Esophagus squamous epithelium (tissue), 5 donors: ENCODE measurements at regions not wholly inside any gene's neighbourhood (a gene's known extent, or its start where the extent isn't known, plus 50 kb on each side); places are given as distances from the start of the nearest gene placed in this dataset.

Experiments used
- DNase-seq: peaks from one replicate; lab custom pipeline; 2025; lab: John Stamatoyannopoulos, UW
- H3K27ac ChIP-seq, 4 donors: fragments of 200-600 bp; sonication (generic); one replicate each; pipeline ENCODE4 v1.5.1; 2016 to 2019; ENCODE audit warnings: mild to moderate bottlenecking in 1 of 4
- H3K27me3 ChIP-seq, 4 donors: fragments of 200-600 bp; sonication (generic); 1 replicate in 3 of 4; 2 replicates in 1 of 4; pipeline versions ENCODE4 v1.5.1 to v1.6.0; 2017 to 2021; ENCODE audit warnings: antibody characterized with exemption in 1 of 4
- H3K36me3 ChIP-seq, 3 donors: fragments of 200-600 bp; sonication (generic); one replicate each; pipeline ENCODE4 v1.5.1; 2016 to 2019
- H3K4me1 ChIP-seq, 3 donors: fragments of 200-600 bp; sonication (generic); one replicate each; pipeline ENCODE4 v1.5.1; 2017 to 2019
- H3K4me3 ChIP-seq, 4 donors: fragments of 200-600 bp; sonication (generic); 1 replicate in 3 of 4; 2 replicates in 1 of 4; pipeline ENCODE4 v1.5.1; 2016 to 2019; ENCODE audit warnings: mild to moderate bottlenecking in 2 of 4, moderate library complexity in 1 of 4
- H3K9me3 ChIP-seq, 3 donors: fragments of 200-600 bp; sonication (generic); one replicate each; pipeline ENCODE4 v1.5.1; 2016 to 2019
- POLR2A ChIP-seq, 4 donors: fragments of 450-650 bp; IDR thresholded peaks; one replicate each; pipeline ENCODE4 v1.6.1; 2017; ENCODE audit warnings: antibody characterized with exemption in 4 of 4, mild to moderate bottlenecking in 4 of 4, moderate library complexity in 3 of 4
- WGBS, 2 donors: methylation state at CpG; one replicate each; pipeline ENCODE4 v1.1.5; 2018; 5-methylcytosine and 5-hydroxymethylcytosine counted together
- intact Hi-C: fragments of 100-400 bp; cut with DNase I; formaldehyde crosslinking; loops from one replicate; pipeline ENCODE4 v1.15.0; 2022
- TF ChIP-seq, protein P1 (sequence below), 6 experiments: fragments of 450-650 bp in 4 of 6; fragments of 200-600 bp in 2 of 6; sonication (generic) in 2 of 6; IDR thresholded peaks; one replicate each; pipeline ENCODE4 v1.5.1; 2016 to 2019; ENCODE audit warnings: antibody characterized with exemption in 6 of 6, mild to moderate bottlenecking in 4 of 6, moderate library complexity in 4 of 6
- donor health status: DM: yes; HTN: yes; CAD: no.

DNA sequence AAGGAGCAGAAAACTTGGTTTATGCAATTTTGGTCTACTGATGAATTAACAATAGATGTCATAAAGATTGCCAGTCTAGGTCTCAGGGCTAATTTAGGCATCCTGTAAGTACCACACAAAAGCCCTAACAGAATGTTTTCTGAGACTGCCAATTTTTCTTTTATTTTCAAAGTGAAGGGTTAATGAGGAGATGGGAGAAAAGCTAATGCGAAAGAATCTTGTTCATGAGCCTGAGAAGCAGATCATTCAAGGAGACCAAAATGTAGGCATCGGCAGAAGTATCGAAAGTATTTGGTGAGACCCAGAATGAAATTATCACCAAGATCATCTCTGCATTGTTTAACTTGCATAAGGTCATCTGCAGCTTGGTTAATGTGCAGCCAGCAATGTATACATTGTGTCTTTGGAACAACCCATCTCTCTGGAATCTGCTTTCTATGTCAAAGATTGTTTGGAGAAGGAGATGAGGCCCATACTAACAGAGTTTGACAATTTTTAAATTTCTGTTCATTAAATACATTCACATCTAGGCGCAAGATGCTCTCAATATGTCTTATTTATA, 163.3 kb upstream of the GLI3 start:
- TF ChIP-seq, protein P1, sequence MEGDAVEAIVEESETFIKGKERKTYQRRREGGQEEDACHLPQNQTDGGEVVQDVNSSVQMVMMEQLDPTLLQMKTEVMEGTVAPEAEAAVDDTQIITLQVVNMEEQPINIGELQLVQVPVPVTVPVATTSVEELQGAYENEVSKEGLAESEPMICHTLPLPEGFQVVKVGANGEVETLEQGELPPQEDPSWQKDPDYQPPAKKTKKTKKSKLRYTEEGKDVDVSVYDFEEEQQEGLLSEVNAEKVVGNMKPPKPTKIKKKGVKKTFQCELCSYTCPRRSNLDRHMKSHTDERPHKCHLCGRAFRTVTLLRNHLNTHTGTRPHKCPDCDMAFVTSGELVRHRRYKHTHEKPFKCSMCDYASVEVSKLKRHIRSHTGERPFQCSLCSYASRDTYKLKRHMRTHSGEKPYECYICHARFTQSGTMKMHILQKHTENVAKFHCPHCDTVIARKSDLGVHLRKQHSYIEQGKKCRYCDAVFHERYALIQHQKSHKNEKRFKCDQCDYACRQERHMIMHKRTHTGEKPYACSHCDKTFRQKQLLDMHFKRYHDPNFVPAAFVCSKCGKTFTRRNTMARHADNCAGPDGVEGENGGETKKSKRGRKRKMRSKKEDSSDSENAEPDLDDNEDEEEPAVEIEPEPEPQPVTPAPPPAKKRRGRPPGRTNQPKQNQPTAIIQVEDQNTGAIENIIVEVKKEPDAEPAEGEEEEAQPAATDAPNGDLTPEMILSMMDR (IDR thresholded peaks at IDR 0.05), result no peak
- TF ChIP-seq POLR2A (IDR thresholded peaks at IDR 0.05), result no peak
- intact Hi-C loops, result no loop called here
- WGBS, 2 donors, result 85 to 92% methylated on average over 4 of the region's 4 CpGs

DNA sequence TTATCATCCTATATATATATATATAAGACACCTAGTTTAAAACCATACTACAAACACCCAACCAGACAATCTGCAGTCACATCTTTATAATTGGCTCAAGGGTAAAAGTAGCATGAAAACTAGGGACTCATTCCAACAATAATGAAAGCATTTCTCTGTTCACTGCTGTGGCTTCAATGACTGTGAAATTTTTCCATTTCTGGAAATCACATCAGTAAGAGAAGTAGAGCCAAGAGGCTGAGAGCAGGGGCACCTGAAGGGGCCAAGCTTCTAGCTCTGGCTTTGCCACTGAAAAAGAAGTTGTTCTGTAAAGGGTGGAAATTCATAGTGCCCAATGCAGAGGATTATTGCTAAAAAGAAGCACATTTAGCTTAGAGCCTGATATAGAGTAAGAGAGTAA, 158.6 kb upstream of the GLI3 start:
- intact Hi-C loops, result no loop called here
- Histone ChIP-seq H3K4me1 (no peaks in the 10 kb centered on the region), H3K36me3 (no peaks in the 10 kb centered on the region), H3K9me3 (no peaks in the 10 kb centered on the region), H3K4me3 (no peak overlapping the region), H3K27ac (no peak overlapping the region), H3K27me3 (peaks cover 0 to 4% (median 0%) of the 10 kb centered on the region in 4 donors)
- DNase-seq, result no peak
- TF ChIP-seq POLR2A (IDR thresholded peaks at IDR 0.05), result no peak
- TF ChIP-seq, protein P1 (IDR thresholded peaks at IDR 0.05), result no peak

More for the DNA sequence above, 163.3 kb upstream of the GLI3 start:
- no peaks in the 10 kb centered on the region for H3K36me3 ChIP-seq
- H3K27ac ChIP-seq, result no peak overlapping the region
- no peaks in the 10 kb centered on the region for H3K9me3 ChIP-seq
- H3K4me1 ChIP-seq, result no peaks in the 10 kb centered on the region
- no peak for DNase-seq
- H3K4me3 ChIP-seq, result no peak overlapping the region
- peaks cover 0 to 12% (median 0%) of the 10 kb centered on the region in 4 donors for H3K27me3 ChIP-seq

DNA sequence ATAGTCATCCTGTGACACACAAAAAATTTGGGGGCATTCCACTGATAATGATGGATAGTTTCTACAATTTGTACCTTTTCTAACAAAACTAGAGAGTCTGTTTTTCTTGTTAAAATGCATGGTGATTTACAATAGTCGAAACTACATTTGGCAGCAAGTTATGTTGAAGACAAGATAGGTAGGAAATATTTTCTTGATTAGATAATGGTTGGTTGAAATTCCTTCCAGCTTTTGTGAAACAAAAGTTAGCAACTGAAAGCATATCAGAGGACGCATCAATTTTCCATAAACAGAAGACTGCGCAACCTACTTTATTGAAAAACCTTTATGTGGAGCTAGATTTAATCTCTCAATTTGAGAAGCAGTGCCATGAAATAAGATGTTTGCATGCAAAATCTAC, 155.8 kb upstream of the GLI3 start:
- H3K4me1 ChIP-seq, result peaks cover 0 to 11% (median 0%) of the 10 kb centered on the region in 3 donors
- H3K27me3 ChIP-seq, result peaks cover 0 to 3% (median 0%) of the 10 kb centered on the region in 4 donors
- TF ChIP-seq, protein P1 (IDR thresholded peaks at IDR 0.05), result no peak
- no peak for TF ChIP-seq POLR2A (IDR thresholded peaks at IDR 0.05)
- intact Hi-C loops, result no loop called here
- no peak overlapping the region for H3K27ac ChIP-seq
- no peak for DNase-seq
- H3K4me3 ChIP-seq, result no peak overlapping the region
- no peaks in the 10 kb centered on the region for H3K9me3 ChIP-seq
- WGBS, 2 donors, result 84 to 85% methylated on average over 3 of the region's 3 CpGs
- H3K36me3 ChIP-seq, result no peaks in the 10 kb centered on the region

DNA sequence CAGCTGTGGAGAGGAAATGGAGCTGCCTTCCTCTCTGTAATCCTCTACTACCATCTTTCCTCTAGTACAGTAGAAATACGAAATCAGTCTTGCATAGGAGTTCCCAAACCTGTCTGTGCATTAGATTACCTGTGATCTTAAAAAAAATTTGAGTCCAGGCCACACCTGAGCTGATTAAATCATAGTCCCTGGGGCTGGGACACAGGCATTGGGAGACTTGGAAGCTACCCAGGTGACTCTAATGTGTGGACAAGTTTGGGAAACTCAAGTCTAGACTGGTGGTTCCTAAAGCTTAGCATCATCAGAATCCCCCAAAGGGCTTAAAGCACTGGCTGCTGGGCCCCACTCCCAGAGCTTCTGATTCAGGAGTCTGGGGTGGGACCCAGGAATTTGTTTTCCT, 152.7 kb upstream of the GLI3 start:
- Histone ChIP-seq H3K4me3 (no peak overlapping the region), H3K9me3 (no peaks in the 10 kb centered on the region), H3K4me1 (peaks cover 0 to 11% (median 0%) of the 10 kb centered on the region in 3 donors), H3K36me3 (no peaks in the 10 kb centered on the region), H3K27ac (no peak overlapping the region), H3K27me3 (no peaks in the 10 kb centered on the region)
- no peak for DNase-seq
- intact Hi-C loops, result no loop called here
- TF ChIP-seq POLR2A (IDR thresholded peaks at IDR 0.05), result no peak
- TF ChIP-seq, protein P1 (IDR thresholded peaks at IDR 0.05), result no peak
- WGBS, 2 donors, result 44 to 64% methylated on average over 1 of the region's 1 CpG

DNA sequence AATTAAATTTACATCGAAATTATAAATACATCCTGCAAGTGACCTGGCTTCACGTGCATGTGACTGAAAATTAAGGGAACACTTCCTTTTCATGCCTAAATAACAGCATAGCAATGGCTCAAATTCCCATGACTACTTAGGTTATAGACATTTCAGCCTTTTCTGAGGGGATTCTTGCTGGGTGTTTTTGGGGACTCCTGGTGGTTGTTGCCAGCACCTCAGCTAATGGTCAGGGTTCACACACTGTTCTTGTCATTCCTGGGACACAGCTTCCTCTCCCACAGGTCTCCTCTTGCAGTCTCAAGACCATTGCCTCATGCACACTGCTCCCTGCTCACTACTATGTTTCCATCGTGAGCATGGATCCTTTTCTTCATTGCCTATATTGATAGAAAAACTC, 148.9 kb upstream of the GLI3 start:
- H3K9me3 ChIP-seq, result no peaks in the 10 kb centered on the region

More for the DNA sequence above, 148.9 kb upstream of the GLI3 start:
- no peak overlapping the region for H3K27ac ChIP-seq
- intact Hi-C loops, result no loop called here
- H3K4me3 ChIP-seq, result no peak overlapping the region
- TF ChIP-seq, protein P1 (IDR thresholded peaks at IDR 0.05), result no peak
- TF ChIP-seq POLR2A (IDR thresholded peaks at IDR 0.05), result no peak
- WGBS, 2 donors, result 84 to 94% methylated on average over 3 of the region's 3 CpGs
- no peaks in the 10 kb centered on the region for H3K36me3 ChIP-seq
- no peak for DNase-seq
- peaks cover 0 to 11% (median 0%) of the 10 kb centered on the region in 3 donors for H3K4me1 ChIP-seq
- H3K27me3 ChIP-seq, result no peaks in the 10 kb centered on the region
